Astrocyte (in vitro differentiated cells and primary cell): ENCODE measurements at regions not wholly inside any gene's neighbourhood (a gene's known extent, or its start where the extent isn't known, plus 50 kb on each side); places are given as distances from the start of the nearest gene placed in this dataset.
"Not testable (repeated sequence)": the region's sequence is repeated elsewhere in the genome, so short reads cannot be mapped to it uniquely, and the experiment has no call there.

Experiments used
- CTCF ChIP-seq: IDR thresholded peaks from 2 replicates; pipeline ENCODE4 v1.5.1; 2011; ENCODE audit warnings: low read depth, mild to moderate bottlenecking, inconsistent platforms, low read length, moderate library complexity; ENCODE audit not compliant: insufficient read depth
- EZH2 ChIP-seq: IDR thresholded peaks from 2 replicates; pipeline ENCODE4 v1.6.1; 2012; ENCODE audit warnings: mild to moderate bottlenecking, low read length, inconsistent platforms; ENCODE audit not compliant: insufficient read depth

GRCh38 chr17:30718099-30718447 is 106.4 kb downstream of the CRLF3 start:
- TF ChIP-seq CTCF, EZH2: not testable (repeated sequence)
